ENCODE measurements at regions not wholly inside any gene's neighbourhood (a gene's known extent, or its start where the extent isn't known, plus 50 kb on each side); places are given as distances from the start of the nearest gene placed in this dataset.

- Histone ChIP-seq H3K27ac (no peak overlapping the region), H3K9me3 (no peaks in the 10 kb centered on the region), H3K4me3 (replicated peaks in 1 of 3) (no peak overlapping the region), H3K27me3 (no peaks in the 10 kb centered on the region), H3K4me1 (no peaks in the 10 kb centered on the region), H3K36me3 (no peaks in the 10 kb centered on the region)
- DNase-seq: no peak
- intact Hi-C loops (cut with DNase I): no loop called here
- TF ChIP-seq CTCF (IDR thresholded peaks at IDR 0.05) (no peak), POLR2A (IDR thresholded peaks at IDR 0.05) (no peak)
- 73 to 79% methylated on average over 5 of the region's 5 CpGs for WGBS, 2 donors
Measured at GRCh38 chr13:104086759-104087158, 1020.5 kb upstream of the SLC10A2 start.

- Histone ChIP-seq H3K27ac (no peak overlapping the region), H3K9me3 (no peaks in the 10 kb centered on the region), H3K27me3 (no peaks in the 10 kb centered on the region), H3K4me1 (no peaks in the 10 kb centered on the region), H3K4me3 (replicated peaks in 1 of 3) (no peak overlapping the region), H3K36me3 (no peaks in the 10 kb centered on the region)
- 70 to 79% methylated on average over 1 of the region's 1 CpG for WGBS, 2 donors
- no peak for DNase-seq
- intact Hi-C loops (cut with DNase I): no loop called here
- TF ChIP-seq CTCF (IDR thresholded peaks at IDR 0.05) (no peak), POLR2A (IDR thresholded peaks at IDR 0.05) (no peak)
Measured at GRCh38 chr13:104086210-104086609, 1020.0 kb upstream of the SLC10A2 start.

- Histone ChIP-seq H3K4me1 (no peaks in the 10 kb centered on the region), H3K27ac (no peak overlapping the region), H3K9me3 (no peaks in the 10 kb centered on the region), H3K4me3 (replicated peaks in 1 of 3) (no peak overlapping the region), H3K27me3 (no peaks in the 10 kb centered on the region), H3K36me3 (no peaks in the 10 kb centered on the region)
- TF ChIP-seq CTCF (IDR thresholded peaks at IDR 0.05) (no peak), POLR2A (IDR thresholded peaks at IDR 0.05) (no peak)
- intact Hi-C loops (cut with DNase I): no loop called here
- 73 to 80% methylated on average over 4 of the region's 4 CpGs for WGBS, 2 donors
- no peak for DNase-seq
Measured at GRCh38 chr13:104085611-104086010, 1019.4 kb upstream of the SLC10A2 start.

- Histone ChIP-seq H3K27ac (no peak overlapping the region), H3K4me1 (no peaks in the 10 kb centered on the region), H3K9me3 (no peaks in the 10 kb centered on the region), H3K36me3 (no peaks in the 10 kb centered on the region), H3K27me3 (no peaks in the 10 kb centered on the region), H3K4me3 (replicated peaks in 1 of 3) (no peak overlapping the region)
- TF ChIP-seq POLR2A (IDR thresholded peaks at IDR 0.05): no peak
- TF ChIP-seq CTCF (IDR thresholded peaks at IDR 0.05): no peak
- 93 to 97% methylated on average over 2 of the region's 2 CpGs for WGBS, 2 donors
- intact Hi-C loops (cut with DNase I): no loop called here
- no peak for DNase-seq
Measured at GRCh38 chr13:104074326-104074725, 1008.1 kb upstream of the SLC10A2 start.

- H3K4me1 ChIP-seq: no peaks in the 10 kb centered on the region
- no peaks in the 10 kb centered on the region for H3K27me3 ChIP-seq
- no peak for DNase-seq
- intact Hi-C loops (cut with DNase I): no loop called here
- no peaks in the 10 kb centered on the region for H3K36me3 ChIP-seq
- H3K4me3 ChIP-seq (replicated peaks in 1 of 3): no peak overlapping the region
- no peak overlapping the region for H3K27ac ChIP-seq
- WGBS, 2 donors: 94 to 99% methylated on average over 2 of the region's 2 CpGs
- TF ChIP-seq POLR2A (IDR thresholded peaks at IDR 0.05) (no peak), CTCF (IDR thresholded peaks at IDR 0.05) (no peak)
- no peaks in the 10 kb centered on the region for H3K9me3 ChIP-seq
Measured at GRCh38 chr13:104071806-104072205, 1005.6 kb upstream of the SLC10A2 start.

Data from thyroid gland (tissue), 4 donors.